HG03354 (cell line): ENCODE measurements at regions not wholly inside any gene's neighbourhood (a gene's known extent, or its start where the extent isn't known, plus 50 kb on each side); places are given as distances from the start of the nearest gene placed in this dataset.
A peak's percentile ranks its signal among the peaks of the same experiment; 100 is the strongest.

Experiments used
- ATAC-seq: cut with Tn5 transposase; IDR thresholded peaks from one replicate; pipeline ENCODE4 v1.9.1; 2021; ENCODE audit warnings: mild to moderate bottlenecking; ENCODE audit not compliant: unreplicated experiment, poor library complexity, severe bottlenecking

DNA sequence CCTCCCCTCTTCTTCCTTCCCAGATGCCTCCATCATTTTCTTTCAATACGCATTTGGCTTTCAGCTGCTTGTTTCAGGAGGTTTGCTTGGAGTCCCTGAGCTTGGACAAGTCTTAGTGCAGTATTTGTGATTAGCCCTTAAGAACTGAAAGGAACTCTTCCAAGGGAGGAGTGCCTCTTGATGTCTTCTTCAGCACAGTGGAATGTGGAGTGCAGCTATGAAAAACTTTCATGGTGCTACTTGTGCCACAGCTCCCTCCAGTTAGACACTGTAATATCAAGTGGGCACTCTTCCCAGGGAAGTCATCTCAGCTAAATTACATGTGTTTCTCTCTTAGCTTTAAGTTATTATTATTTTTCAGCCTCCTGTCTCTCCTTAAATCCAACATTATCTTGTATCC, 173.1 kb downstream of the NECTIN3 start:
- ATAC-seq, result no peak

DNA sequence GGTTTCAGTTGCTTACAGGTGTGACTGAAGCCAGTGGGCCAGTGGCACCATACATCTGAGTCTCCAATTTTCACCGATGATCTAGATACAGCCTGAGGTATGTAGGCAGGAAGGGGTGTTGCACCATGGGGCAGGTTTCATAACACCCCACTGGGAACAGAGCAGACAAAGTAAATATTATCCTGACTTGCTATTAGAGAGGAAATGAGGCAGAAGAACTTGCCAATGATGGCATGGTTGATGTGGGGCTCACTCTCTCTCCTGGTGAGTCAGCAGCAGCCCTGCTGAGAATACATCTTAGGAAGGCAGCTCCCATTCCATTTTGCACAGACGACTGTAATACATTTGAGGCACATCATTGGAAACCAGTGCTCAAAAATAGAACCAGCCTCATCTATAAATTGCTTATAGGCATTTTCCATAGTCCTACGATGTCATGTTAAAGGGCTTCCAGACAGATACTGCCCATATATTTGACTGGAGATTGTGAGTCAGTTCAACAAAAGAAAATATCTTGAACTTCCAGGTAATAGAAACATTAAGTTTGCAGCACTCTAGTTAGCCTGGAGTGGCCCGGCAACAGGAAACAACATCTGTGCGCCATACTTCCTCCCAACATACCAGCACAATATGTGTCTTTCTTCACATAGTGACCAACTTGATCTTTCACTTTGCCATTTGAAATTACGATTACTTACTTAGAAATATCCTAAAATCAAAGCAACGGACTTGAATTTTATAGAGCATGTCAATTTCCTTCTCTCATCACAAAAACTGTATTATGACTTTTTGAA, 175.5 kb downstream of the NECTIN3 start:
- ATAC-seq, result no peak

DNA sequence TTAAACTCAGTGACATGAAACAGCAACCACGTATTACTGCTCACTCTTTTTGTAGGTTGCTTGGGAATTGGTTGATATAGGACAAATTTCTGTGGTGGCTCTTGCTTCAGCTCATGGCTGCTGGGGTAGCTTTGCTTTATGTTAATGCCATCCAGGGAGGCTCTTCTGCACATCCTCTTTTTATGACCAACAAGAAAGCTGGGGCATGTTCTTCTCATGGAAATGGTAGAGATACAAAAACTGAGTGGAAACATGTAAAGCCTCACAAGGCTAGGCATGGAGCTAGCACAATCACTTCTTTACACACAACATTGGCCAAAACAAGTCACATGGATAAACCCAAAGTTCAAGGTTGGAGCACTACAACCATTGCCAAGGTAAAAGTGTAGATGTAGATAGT, 176.8 kb downstream of the NECTIN3 start:
- ATAC-seq, result no peak

DNA sequence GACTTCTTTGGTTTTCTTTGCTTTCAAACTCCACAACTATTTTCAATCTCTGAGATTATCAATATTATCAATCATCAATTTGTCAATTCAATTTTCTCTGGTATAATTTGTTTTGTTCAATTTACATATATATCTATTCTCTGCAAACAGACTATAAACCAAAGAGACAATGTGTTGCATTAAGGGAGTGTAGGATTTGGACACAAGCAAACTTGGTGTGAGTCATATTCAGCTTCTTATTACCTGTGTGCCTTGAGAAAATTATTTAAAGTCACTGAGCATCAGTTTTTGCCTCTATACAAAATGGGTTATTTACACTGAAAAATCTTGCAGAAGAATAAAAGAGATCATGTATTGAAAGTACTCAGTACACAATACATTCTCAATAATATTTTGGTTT, 177.8 kb downstream of the NECTIN3 start:
- no peak for ATAC-seq

DNA sequence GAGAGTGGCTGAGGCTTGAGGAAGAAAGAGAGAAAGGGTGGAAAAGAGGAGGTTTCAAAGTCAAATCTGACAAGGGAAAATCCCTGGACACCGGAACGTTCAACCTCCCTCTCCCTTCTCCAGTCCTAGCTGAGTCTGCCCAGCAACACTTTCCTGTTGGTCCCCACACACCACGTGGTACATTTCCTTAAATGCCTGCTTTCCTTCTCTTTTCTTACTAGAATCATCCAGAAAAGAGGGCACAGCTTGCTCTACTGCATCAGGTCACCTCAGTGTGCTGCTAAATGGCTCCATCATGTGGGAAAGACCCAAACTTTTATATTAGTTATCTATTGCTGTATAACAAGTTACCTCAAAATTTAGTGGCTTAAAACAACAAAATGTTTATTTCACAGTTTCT, 181.2 kb downstream of the NECTIN3 start:
- no peak for ATAC-seq

DNA sequence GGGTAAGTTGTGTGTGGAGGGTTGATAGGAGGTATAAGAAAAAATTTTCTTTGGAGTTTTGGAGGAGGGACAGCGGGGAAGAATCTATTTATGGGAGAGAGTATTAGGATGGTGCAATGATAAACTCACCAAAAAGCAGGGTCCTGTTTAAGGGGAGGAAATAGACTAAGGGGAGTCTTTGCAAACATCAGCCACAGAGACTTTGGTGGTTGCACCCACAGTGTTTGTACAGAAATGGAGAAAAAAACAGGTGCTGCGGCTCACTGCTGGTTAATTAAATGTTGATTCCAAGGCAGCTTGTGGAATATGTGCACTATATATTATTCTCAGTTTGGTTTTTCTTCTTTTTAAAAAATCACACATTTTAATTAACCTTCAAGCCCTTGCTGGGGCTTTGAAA, 182.1 kb downstream of the NECTIN3 start:
- ATAC-seq, result no peak

DNA sequence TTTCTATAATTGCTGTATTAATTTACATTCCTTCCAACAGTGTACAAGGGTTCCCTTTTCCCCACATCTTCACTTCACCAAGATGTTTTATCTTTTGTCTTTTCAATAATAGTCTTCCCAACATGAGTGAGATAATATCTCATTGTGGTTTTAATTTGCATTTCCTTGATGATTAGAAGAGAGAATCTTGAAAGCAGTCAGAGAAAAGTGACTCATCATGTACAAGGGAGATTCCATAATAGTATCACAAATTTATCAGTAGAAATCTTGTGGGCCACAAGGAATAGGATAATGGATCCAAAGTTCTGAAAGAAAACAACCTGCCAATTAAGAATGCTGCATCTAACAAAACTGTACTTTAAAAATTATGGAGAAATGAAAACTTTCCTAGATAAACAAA, 189.3 kb downstream of the NECTIN3 start:
- ATAC-seq, result peak; percentile 72

DNA sequence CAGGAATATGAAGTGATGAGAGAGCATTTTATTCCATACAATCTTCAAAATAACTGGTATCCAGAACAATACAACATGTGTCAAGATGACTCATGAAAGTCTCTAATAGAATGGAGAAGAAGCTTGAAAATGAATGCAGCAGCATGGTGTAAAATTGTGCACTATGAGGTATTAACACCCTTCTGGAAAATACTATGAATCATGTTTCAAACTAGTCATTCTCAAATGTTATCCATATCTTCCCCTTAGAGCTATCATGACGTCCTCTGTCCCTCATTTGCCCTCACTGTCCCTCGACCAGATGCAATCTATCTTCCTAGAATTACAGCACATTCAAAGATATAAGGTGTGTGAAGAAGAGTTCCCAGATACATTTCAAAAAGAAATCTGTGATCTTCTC, 198.2 kb downstream of the NECTIN3 start:
- no peak for ATAC-seq

DNA sequence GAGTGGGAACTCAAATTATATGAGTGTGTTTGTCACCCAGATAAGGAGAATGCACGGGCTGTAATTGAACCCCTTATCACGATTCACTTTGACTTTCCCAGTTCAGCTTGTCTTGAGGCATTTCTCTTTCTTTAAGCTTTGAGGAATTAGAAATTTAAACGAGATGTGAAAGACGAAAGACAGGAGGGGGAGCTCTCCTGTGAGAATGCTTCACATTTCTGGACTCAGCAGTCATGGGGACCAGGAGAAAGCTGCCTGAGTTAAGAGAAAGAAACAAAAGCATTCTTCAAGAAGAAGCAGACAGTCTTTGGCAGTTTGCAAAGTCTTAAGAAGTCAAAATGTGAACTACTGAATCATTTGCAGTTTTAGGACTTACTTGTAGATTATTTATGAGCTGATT, 205.6 kb downstream of the NECTIN3 start:
- no peak for ATAC-seq

DNA sequence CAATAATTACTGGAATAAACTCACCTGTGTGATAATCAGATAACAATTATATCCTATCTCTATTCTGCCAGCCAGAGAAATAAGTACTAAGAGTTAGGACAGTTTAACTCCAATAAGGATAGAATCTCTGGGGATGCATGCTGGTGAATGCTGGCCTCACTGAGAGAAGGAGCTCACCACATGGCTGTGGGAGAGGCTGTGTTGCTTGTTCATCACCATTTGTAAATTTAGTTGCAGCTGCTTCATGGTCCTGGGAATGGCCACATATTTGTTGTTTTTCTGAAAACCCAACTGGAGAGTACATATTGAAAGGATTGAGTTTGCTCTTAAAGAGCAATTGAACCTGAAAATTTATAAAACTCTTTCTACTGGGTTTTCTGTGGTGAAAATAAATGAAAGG, 207.3 kb downstream of the NECTIN3 start:
- ATAC-seq, result no peak

DNA sequence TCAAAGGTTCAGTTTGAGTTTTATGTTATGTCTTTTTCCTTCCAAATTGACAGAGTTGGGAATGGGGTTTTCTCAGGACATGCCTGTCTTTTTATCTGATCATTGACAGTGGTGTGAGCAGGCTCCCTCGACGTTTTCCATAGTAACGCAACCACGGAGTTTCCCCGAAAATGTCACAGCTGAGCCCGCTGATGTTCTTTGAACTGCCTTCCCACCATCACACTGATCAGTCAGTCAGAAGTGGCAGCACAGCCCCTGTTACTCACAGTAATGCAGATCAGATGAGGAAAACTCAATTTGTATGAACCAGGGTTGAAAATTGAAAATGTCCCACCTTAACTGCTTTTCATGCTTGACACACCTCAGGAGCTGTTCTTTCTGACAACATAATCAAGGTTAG, 210.4 kb downstream of the NECTIN3 start:
- ATAC-seq, result no peak

DNA sequence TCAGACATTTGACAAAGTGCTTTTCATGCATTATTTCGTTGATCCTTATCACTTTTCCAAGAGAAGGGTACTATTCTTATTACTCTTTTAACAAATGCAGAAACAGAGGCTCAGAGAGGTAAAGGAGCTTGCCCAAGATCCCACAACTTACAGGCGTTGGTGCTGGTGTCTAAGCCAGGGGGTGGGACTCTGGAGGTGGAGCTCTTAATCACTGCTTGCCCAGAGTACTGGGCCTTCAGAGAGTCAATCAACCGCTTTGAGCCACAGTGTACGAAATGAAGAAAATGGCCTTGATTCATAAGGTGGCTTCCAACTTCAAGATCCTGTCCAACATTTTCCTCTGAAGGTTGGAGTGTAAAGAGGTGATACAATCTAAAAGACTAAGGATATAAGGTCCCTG, 211.5 kb downstream of the NECTIN3 start:
- no peak for ATAC-seq

DNA sequence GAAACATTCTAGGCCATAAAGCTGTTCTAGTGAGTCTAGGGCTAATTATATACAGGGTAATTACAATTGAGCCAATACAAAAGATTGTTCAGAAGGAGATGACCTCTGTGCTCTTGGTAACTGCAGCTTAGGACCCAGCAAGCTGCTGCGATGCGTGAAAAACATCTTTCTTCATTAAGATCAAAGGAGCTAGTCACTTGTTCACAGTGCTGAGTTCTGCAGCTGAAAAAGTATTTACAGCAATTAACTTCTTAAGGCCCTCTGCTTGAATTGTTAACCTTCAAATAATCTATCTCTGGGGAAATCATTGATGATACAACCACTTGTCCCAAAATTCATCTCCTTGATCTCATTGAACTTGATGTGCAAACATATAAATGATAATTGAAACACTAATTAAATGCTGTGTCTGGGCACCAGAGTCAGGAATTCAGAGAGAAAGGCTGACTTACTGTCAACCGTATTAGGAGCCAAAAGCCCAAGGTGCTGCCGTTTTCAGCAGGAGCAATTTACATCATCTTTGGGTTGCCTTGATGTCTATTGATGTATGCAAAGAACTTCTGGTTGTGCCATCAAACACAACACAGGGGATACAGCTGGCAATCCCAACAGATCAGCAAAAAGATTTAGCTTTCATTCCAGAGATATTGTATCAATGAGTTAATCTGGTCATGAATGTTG, 213.0 kb downstream of the NECTIN3 start:
- ATAC-seq, result no peak

DNA sequence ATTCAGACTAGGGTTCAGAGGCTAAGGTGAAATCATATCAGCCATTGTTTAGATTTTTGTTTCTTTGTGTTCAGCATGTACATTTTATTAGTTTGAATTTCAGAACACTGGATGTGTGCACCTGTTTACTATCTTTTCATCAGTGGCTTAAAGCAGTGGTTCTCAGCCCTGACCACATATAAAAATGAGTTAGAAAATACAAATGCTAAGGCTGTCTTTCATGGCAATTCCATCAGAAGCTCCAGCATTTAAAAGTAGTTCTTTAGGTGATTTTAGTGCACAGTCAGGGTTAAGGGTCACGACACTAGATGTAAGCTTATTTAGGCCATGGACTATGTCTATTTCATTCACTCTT, 213.5 kb downstream of the NECTIN3 start:
- ATAC-seq, result no peak

DNA sequence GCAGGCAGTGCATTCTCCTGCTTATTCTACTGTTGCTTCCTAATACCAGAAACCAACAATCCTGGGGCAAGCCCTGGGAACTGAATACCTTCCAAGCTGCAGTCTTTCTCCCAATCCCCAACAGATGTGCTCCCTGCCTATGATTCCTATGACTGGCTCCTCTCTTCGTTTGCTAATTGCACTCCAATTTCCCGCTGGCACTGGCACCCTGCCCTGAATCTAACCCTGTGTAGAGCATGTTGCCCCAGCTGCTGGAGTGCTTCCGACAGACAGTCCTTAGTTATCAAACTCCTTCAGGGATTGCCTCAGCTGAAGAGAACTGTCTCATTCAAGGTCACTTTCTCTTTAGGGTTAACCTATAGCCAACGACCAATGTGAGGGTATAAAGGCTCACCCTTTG, 214.1 kb downstream of the NECTIN3 start:
- no peak for ATAC-seq

DNA sequence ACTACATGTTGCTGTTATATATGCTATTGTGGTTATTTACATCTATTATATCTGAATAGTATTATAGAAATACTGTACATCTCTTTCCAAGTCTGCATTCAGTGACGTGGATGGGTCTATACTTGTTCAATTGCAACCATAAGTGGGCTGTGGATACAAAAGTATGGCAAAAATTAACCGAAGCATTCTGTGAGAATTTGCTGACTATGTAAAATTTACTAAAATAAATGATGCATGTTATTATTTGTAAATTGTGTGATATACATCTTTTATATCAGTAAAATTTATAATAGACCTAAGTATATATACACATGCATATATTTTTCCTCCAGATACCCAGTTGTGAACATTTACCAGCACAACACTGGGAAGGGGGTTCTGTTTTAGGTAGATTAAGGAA, 215.1 kb downstream of the NECTIN3 start:
- ATAC-seq, result no peak

DNA sequence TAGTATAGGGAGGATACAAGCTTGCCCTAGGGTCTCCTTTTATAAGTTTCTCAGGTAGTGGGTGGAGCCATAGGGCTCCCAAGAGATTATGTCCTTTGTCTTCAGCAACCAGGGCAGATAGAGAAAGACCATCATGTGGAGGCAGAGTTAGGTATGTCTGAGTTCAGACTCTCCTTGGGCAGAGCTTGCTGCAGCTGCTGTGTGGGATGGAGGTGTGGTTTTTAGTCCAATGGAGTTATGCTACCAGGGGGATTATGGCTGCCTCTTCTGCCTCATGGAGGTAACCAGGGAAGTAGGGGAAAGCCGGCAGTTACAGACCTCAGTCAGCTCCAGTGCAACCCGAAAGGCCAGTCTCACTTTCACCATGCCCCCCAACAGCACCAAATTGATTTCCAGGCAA, 220.5 kb downstream of the NECTIN3 start:
- ATAC-seq, result no peak

DNA sequence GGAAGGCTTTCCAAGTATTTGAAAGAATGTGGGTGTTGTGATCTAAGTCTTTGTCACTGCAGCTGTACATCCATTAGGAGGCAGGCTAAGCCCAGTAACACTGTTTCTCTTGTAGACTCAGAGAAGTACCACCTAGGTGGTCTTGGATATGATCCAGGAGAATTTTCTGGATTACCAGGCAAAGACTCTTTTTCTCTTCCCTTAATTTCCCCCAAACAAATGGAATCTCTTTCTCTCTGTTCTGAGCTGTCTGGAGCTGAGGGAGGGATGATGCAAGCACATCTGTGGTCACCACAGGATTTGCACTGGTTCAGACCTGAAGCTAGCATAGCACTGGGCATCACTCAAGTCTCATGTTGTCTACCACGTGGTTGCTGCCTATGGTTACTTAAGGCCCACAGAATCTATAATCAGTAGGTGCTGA, 227.6 kb downstream of the NECTIN3 start:
- ATAC-seq, result no peak

DNA sequence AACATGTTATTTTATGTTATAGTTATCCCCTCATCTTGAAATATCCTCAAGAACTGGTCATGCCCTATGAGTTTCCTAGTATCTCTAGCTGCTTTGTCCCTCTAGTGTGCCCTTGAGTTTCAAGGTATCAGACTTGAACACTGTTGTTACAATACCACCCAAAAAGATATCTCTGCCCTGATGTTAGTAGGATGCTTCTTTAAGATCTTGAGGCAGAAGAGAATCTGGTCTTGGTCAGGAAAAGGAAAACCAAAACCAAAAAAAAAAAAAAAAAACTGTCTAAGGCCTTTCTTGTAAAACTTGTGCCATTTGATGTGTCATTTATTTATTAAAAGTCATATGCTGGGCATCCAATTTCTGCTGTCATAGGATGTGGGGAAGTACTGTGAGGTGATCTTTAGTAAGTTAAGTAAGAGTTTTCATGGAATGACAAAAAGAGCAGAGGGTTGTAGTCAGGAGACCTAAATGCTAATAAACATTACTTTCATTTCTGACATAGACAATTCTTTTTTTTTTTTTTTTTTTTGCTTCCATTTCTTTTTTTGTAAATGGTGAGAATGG, 229.7 kb downstream of the NECTIN3 start:
- ATAC-seq, result no peak

DNA sequence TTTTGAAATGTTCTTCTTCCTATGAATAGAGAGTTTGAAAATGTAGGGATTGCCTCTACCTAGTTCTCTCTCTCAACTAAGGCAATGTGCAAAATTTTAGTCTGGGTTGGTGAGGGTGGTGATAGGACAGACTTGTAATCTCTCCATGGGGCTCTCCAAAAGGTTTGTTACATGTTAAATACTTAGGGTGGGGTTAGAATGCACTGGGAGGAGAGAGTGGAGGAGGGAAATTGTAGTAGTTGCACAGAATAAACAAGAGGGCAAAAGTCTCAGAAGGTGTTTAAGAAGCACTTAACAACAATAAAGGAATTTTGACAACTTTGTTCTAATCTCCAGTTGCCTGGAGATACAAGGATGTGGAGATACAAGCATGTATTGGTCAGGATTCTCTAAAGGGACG, 230.4 kb downstream of the NECTIN3 start:
- ATAC-seq, result no peak

DNA sequence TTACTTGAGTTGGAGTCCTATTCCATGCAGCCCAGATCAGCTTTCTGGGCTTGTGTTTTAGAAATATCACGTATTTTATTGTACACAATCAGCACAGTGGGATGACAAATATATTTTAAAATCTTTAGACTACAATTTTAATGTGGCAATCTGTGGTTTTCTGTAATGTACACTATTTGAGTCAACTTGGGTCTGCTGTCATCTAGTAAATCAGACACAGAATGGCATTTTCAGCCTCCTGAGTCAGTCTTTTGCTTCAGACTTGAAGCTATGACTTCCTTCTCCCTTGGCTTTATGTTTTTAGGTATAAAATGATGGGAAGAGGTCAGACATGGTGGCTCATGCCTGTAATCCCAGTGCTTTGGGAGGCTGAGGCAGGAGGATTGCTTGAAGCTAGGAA, 232.1 kb downstream of the NECTIN3 start:
- no peak for ATAC-seq
